ENCODE measurements at regions not wholly inside any gene's neighbourhood (a gene's known extent, or its start where the extent isn't known, plus 50 kb on each side); places are given as distances from the start of the nearest gene placed in this dataset.

- H4K20me1 ChIP-seq (ENCODE audit: control insufficient read depth, extremely low read depth, insufficient read depth, low read length): no peaks in the 10 kb centered on the region
- H3K36me3 ChIP-seq (ENCODE audit: control insufficient read depth, insufficient read depth, low read length): no peaks in the 10 kb centered on the region
- no peaks in the 10 kb centered on the region for H3K4me1 ChIP-seq (ENCODE audit: control insufficient read depth, extremely low read depth, insufficient read depth, low read length)
- H3K27me3 ChIP-seq (ENCODE audit: control insufficient read depth, insufficient read depth, low read length): no peaks in the 10 kb centered on the region
- no peak overlapping the region for H3K9ac ChIP-seq (ENCODE audit: insufficient read depth, low read length)
- no peak overlapping the region for H3K4me3 ChIP-seq (replicated peaks in 1 of 4; ENCODE audit: control extremely low read depth in 1 of 4, insufficient read depth in 1 of 4, low read depth in 3 of 4, low read length in 4 of 4)
- no peak for TF ChIP-seq EZH2 (IDR thresholded peaks at IDR 0.05; ENCODE audit: low read length, missing control alignments)
- no peak for TF ChIP-seq CTCF (conservative IDR thresholded peaks at IDR 0.05 in 1 of 2, IDR thresholded peaks at IDR 0.05 in 1 of 2; ENCODE audit: low read depth in 1 of 2, low read length in 2 of 2)
- no peak overlapping the region for H3K4me2 ChIP-seq (ENCODE audit: extremely low read depth, insufficient read depth, low read length)
- no peak overlapping the region for H3K27ac ChIP-seq (ENCODE audit: insufficient read depth, low read length)
- DNase-seq (ENCODE audit: low read depth in 2 of 2): no peak
- no peak overlapping the region for H2AFZ ChIP-seq (ENCODE audit: low read length)
- no peaks in the 10 kb centered on the region for H3K9me3 ChIP-seq (ENCODE audit: control insufficient read depth, insufficient read depth, low read depth, low read length)
- no peaks in the 10 kb centered on the region for H3K79me2 ChIP-seq (ENCODE audit: control insufficient read depth, insufficient read depth, low read length)
These were observed 853.0 kb upstream of the GCFC2 start for GRCh38 chr2:76563730-76564129.

- no peaks in the 10 kb centered on the region for H3K9me3 ChIP-seq (ENCODE audit: control insufficient read depth, insufficient read depth, low read depth, low read length)
- no peak for TF ChIP-seq CTCF (conservative IDR thresholded peaks at IDR 0.05 in 1 of 2, IDR thresholded peaks at IDR 0.05 in 1 of 2; ENCODE audit: low read depth in 1 of 2, low read length in 2 of 2)
- no peak for TF ChIP-seq EZH2 (IDR thresholded peaks at IDR 0.05; ENCODE audit: low read length, missing control alignments)
- no peak overlapping the region for H3K4me3 ChIP-seq (replicated peaks in 1 of 4; ENCODE audit: control extremely low read depth in 1 of 4, insufficient read depth in 1 of 4, low read depth in 3 of 4, low read length in 4 of 4)
- no peak overlapping the region for H3K4me2 ChIP-seq (ENCODE audit: extremely low read depth, insufficient read depth, low read length)
- DNase-seq (ENCODE audit: low read depth in 2 of 2): no peak
- no peaks in the 10 kb centered on the region for H3K4me1 ChIP-seq (ENCODE audit: control insufficient read depth, extremely low read depth, insufficient read depth, low read length)
- no peak overlapping the region for H2AFZ ChIP-seq (ENCODE audit: low read length)
- H3K27me3 ChIP-seq (ENCODE audit: control insufficient read depth, insufficient read depth, low read length): no peaks in the 10 kb centered on the region
- no peak overlapping the region for H3K9ac ChIP-seq (ENCODE audit: insufficient read depth, low read length)
- H4K20me1 ChIP-seq (ENCODE audit: control insufficient read depth, extremely low read depth, insufficient read depth, low read length): no peaks in the 10 kb centered on the region
- no peaks in the 10 kb centered on the region for H3K36me3 ChIP-seq (ENCODE audit: control insufficient read depth, insufficient read depth, low read length)
- H3K79me2 ChIP-seq (ENCODE audit: control insufficient read depth, insufficient read depth, low read length): no peaks in the 10 kb centered on the region
- H3K27ac ChIP-seq (ENCODE audit: insufficient read depth, low read length): no peak overlapping the region
These were observed 847.4 kb upstream of the GCFC2 start for GRCh38 chr2:76558157-76558556.

- no peak for TF ChIP-seq EZH2 (IDR thresholded peaks at IDR 0.05; ENCODE audit: low read length, missing control alignments)
- TF ChIP-seq CTCF (conservative IDR thresholded peaks at IDR 0.05 in 1 of 2, IDR thresholded peaks at IDR 0.05 in 1 of 2; ENCODE audit: low read depth in 1 of 2, low read length in 2 of 2): no peak
- no peaks in the 10 kb centered on the region for H3K27me3 ChIP-seq (ENCODE audit: control insufficient read depth, insufficient read depth, low read length)
- no peak overlapping the region for H3K9ac ChIP-seq (ENCODE audit: insufficient read depth, low read length)
- no peaks in the 10 kb centered on the region for H3K4me1 ChIP-seq (ENCODE audit: control insufficient read depth, extremely low read depth, insufficient read depth, low read length)
- H3K9me3 ChIP-seq (ENCODE audit: control insufficient read depth, insufficient read depth, low read depth, low read length): no peaks in the 10 kb centered on the region
- H4K20me1 ChIP-seq (ENCODE audit: control insufficient read depth, extremely low read depth, insufficient read depth, low read length): no peaks in the 10 kb centered on the region
- H3K27ac ChIP-seq (ENCODE audit: insufficient read depth, low read length): no peak overlapping the region
- H3K79me2 ChIP-seq (ENCODE audit: control insufficient read depth, insufficient read depth, low read length): no peaks in the 10 kb centered on the region
- no peaks in the 10 kb centered on the region for H3K36me3 ChIP-seq (ENCODE audit: control insufficient read depth, insufficient read depth, low read length)
- no peak for DNase-seq (ENCODE audit: low read depth in 2 of 2)
- no peak overlapping the region for H3K4me3 ChIP-seq (replicated peaks in 1 of 4; ENCODE audit: control extremely low read depth in 1 of 4, insufficient read depth in 1 of 4, low read depth in 3 of 4, low read length in 4 of 4)
- H2AFZ ChIP-seq (ENCODE audit: low read length): no peak overlapping the region
- H3K4me2 ChIP-seq (ENCODE audit: extremely low read depth, insufficient read depth, low read length): no peak overlapping the region
These were observed 845.3 kb upstream of the GCFC2 start for GRCh38 chr2:76556018-76556417.
